C4-2B (cell line): ENCODE measurements at regions not wholly inside any gene's neighbourhood (a gene's known extent, or its start where the extent isn't known, plus 50 kb on each side); places are given as distances from the start of the nearest gene placed in this dataset.

Experiments
- H3K27ac ChIP-seq: fragments of 450-650 bp; 2 replicates; pipeline ENCODE4 v1.5.1; 2017
- CTCF ChIP-seq: fragments of 450-650 bp; conservative IDR thresholded peaks from 2 replicates; pipeline ENCODE4 v1.5.1; 2017; ENCODE audit warnings: mild to moderate bottlenecking
- ZFX ChIP-seq: fragments of 450-650 bp; IDR thresholded peaks from 2 replicates; pipeline ENCODE4 v1.6.1; 2017

DNA sequence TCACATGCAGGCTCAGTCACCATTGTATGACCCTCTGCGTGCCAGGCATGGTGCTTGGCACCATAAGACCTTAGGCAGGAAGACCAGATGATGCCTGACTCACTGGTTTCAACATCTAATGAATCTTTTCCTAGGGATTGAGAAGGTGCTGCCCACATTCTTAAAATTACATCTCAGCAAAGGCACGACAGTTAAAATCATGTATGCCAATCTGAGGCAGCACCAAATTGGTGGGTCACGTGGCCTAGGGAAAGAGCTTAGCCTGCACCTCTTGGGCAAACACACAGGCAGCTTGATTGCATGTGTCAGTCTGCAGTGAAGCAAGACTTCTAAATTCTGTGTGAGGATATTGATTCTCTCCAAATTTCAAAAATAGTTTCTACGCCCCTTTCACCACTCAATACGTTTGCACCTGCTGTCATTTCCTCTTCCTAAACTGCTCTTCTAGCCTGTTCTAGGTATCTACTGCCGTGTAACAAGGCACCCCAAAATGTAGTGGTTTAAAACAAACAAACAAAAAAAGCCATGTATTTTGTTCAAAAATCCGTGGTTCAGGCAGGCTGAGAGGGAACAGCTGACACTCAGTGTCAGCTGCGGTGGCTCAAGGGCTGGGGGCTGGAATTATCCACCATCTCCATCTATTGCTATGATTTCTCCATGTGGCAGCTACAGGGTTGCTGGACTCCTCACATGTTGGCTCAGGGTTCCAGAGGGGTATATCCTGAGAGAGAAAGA, 160.2 kb upstream of the FGGY start:
- TF ChIP-seq CTCF (no peak), ZFX (no peak)
- no peak overlapping the region for H3K27ac ChIP-seq

DNA sequence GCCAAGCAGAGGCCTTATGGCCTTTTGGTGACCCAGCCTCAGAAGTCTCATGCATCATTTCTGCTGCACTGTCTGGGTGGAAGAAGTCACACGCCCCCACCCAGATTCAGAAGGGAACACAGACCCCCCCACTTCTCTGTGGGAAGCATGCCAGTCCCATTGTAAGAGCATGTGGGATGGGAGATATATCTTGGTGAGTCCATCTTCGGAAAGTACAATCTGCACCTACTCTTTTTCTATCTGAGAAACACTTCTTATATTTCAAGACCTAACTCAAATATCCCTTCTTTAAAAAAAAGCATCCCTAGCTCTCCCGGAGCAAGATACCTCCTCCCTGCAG, 159.6 kb upstream of the FGGY start:
- TF ChIP-seq ZFX (no peak), CTCF (no peak)
- no peak overlapping the region for H3K27ac ChIP-seq

DNA sequence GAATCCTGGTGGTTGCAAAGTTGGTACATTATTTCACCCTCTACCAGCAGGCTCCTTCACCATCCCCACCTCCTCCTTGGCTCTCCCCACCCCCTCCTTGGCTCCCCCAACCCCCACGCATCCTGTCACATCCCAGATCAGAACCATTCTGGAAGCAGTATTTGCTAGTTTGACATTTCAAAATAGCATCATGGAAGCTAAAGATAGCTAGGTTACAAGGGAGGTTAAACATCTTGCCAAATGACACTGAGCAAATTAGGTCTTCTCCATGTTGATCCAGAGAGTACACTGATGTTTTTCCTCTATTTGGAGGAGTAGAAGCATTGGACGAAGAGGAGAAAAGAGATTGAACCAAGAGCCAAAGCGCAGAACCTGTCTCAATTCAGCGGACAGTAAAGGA, 158.9 kb upstream of the FGGY start:
- no peak overlapping the region for H3K27ac ChIP-seq
- TF ChIP-seq ZFX (no peak), CTCF (no peak)

DNA sequence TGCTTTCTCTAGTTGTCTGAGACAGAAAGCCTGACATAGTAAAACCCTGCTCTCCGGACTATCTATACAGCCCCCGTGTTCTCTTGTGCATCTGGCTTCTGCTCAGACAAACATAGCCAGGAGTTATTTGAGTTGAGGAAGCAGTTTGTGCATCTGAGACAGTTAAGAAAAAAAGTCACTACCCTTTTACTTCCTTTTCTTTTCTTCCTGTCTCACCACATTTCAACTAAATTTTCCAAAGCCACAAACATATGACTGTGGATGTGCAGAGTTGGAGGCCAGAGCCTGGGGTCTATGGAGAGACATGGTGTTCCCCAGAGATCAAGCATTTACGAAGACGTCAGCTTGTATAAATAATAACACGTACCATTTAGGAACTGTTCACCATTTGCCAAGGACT, 158.5 kb upstream of the FGGY start:
- no peak for TF ChIP-seq ZFX
- no peak for TF ChIP-seq CTCF
- no peak overlapping the region for H3K27ac ChIP-seq

GRCh38 chr1:59139396-59139795, 157.5 kb upstream of the FGGY start:
- no peak overlapping the region for H3K27ac ChIP-seq
- TF ChIP-seq ZFX = no peak
- no peak for TF ChIP-seq CTCF

DNA sequence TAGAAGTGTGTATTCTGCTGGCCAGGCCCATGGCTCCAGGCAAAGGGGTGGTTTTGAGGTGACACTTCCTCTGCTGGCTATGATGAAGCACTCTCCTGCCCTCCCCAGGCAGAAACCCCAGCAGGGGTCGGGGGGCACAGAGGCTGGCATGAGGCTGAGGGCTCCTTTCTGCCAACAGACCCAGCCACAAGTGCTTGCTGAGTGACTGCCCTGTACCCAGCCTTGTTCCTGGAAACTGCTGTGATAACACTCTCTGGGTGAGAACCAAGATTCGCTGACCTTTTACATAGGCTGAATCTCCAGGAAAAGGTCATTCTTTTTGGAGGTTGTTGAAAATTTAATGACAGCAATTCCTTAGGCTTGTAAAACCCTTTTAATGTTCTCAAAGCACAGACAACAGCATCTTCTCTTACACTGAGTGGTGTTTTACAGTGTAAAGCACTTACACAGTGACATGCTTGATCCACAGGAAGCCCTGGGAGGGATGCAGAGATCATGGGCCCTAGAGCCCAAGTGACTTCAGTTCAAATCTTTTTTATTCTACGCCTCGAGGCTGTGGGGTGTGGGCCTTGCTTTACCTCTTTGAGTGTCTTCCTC, 155.5 kb upstream of the FGGY start:
- TF ChIP-seq ZFX (no peak), CTCF (no peak)
- H3K27ac ChIP-seq = no peak overlapping the region

- no peak overlapping the region for H3K27ac ChIP-seq
- TF ChIP-seq CTCF (no peak), ZFX (no peak)
Observed at GRCh38 chr1:59142311-59143132, 154.4 kb upstream of the FGGY start.
